ENCODE measurements at regions not wholly inside any gene's neighbourhood (a gene's known extent, or its start where the extent isn't known, plus 50 kb on each side); places are given as distances from the start of the nearest gene placed in this dataset.
A peak's percentile ranks its signal among the peaks of the same experiment; 100 is the strongest.

DNA sequence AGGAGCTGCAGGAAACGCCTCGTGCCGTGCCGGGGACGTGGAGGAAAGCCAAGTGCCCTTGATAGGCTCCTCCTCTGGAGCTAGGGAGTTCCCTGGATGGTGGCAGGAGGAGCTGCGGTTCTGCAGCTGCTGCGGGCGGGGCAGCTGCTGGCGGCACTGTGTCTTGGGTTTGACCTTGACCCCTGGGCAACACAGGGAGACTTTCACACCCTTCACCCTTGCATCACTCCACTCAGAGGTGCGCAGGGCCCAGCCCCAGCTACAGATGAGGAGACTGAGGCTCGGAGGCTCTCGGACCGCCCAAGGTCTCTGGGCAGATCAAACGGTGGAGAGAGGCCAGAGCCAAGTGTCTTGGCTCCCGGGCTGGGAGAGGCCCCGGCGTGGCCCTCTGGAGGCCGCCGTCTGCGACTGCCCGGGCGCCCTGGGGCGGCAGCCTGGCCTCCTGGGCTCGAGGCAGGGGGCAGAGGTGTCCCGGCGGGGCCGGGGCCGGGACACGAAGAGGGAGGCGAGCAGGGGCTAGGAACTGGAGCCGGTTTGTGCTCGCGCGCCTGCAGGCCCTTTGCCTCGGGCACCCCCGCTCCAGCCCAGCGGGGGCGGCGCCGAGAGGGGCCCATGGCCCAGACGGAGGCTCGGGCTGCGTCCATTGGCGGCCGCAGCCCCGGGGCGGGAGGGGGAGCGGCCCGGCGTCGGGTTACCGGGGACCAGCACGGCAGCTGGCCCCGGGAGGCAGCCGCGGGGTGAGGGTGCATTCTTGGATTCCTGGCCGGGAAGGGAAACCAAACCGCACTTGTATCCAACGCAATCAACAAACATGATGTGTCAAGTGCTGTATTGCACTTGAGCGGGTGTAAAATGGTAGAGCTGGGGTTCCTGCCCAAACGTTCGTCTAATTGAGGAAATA, 129.6 kb upstream of the SLC1A4 start:
- peak; percentile 10 for DNase-seq

DNA sequence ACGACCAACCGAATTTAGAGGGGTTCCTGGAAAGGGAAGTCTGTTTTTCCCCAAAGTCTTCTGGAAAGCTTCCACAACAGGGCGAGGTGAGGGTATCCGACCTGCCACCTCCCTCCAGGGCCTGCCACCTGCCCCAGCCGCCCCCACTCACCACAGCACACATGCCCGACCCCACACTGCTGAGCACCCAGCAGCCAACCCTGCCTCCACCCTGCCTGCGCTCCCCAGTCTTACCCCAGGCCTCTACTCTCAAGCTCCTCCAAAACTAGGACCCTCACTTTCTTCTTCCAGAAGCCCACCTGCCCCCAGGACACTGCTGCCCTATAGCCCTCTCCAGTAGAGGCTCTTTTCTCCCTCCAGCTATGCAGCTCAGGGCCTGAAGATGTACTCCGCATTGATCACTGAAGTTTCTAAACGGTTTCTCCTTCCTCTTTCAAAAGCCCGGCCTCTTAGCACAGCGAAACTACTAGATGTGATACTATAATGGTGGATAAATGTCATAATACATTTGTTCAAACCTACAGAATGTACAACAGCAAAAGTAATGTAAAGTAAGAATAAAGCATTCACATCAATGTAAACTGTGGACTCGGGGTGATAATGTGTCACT, 128.8 kb upstream of the SLC1A4 start:
- no peak for DNase-seq

DNA sequence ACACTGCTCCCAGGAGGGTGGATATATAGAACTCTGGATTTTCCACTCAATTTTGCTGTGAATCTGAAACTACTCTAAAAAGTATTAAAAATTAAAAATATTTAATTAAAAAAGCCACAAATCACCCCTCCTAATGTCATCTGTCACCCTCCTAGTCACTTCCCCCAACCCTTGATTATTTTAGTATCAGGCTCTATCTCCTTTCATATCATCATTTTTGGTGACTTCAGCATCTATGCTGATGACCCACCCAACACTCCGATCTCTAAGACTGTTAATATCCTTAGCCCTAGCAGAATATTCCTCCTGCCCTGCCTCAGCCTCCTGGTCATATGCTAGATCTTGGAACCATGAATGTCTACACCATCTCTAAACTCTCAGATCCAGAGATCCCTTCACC, 128.3 kb upstream of the SLC1A4 start:
- DNase-seq = no peak

- DNase-seq = no peak
Measured at GRCh38 chr2:64861452-64862397, 127.5 kb upstream of the SLC1A4 start.

GRCh38 chr2:64862623-64863022, 126.6 kb upstream of the SLC1A4 start:
- DNase-seq = no peak

DNA sequence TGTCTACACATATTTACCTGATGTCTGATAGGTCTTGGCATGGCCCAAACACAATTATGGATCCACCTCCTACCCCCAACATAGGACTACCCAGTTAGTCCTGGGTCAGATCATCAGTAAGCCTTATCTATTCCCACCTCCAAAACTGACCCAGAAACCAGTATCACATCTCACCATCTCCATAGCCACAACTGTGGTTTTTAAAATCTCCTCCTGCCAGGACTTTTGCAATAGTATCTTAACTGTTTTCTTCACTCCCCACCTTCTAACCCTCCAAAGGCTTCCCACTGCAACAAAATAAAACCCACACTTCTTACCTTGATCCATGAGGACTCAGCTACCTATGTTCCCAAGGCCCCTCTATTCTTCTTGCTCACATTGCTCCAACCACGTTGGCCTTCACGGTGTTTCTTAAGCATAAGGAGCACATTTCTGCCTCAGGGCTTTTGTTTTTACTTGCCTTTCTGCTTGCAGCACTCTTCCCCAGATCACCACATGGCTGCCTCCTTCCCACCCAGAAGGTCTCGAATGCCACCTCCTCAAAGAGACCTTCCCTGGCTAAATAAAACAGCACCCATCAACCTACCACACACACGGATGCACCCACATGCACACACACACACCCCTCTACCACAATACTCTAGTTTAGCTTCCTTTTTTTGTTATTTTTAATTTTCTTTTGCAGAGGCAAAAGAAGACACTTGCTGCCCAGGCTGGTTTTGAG, 125.9 kb upstream of the SLC1A4 start:
- no peak for DNase-seq

GRCh38 chr2:64865073-64865830, 123.9 kb upstream of the SLC1A4 start:
- DNase-seq = peak; percentile 42

GRCh38 chr2:64865831-64866345, 123.3 kb upstream of the SLC1A4 start:
- DNase-seq = no peak

DNA sequence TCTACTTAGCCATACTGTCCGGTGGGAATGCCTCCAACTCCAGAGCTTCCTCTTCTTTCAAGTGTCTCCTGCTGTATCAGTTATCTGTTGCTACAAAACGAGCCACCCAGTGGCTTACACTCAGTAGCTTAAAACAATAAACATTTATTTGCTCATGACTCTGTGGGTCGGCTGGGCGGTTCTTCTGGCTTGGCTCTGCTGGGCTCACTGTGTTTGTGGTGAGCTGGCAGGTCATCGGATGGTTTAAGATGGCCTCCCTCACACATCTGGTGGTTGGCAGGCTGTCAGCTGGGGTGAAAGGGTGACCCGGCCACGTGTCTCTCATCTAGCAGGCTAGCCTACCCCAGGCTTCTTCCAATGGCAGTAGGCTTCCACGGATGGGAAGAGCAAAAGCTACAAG, 122.4 kb upstream of the SLC1A4 start:
- no peak for DNase-seq

- no peak for DNase-seq
Measured at GRCh38 chr2:64867253-64867996, 121.8 kb upstream of the SLC1A4 start.

DNA sequence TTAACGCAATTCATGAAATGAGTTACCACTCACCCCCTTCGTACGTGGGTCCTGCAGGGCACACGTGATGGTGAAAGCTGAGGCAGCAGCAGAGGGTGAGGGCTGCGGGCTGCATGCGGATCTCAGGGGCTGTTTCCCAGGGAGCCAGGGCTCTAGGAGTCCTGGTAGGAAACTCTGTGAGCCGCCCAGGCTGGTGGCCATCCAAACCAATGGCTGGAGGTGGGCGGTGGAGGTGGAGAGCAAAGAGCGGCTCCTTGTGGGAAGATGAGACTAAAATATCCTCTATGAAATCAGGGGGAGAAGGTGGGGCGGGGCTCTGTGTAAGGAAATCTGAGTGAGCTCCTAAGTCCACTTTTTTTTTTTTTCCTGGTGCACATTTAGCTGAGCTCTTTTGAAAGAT, 120.1 kb upstream of the SLC1A4 start:
- DNase-seq = no peak

- DNase-seq = peak; percentile 11
Measured at GRCh38 chr2:64873472-64873924, 115.7 kb upstream of the SLC1A4 start.

DNA sequence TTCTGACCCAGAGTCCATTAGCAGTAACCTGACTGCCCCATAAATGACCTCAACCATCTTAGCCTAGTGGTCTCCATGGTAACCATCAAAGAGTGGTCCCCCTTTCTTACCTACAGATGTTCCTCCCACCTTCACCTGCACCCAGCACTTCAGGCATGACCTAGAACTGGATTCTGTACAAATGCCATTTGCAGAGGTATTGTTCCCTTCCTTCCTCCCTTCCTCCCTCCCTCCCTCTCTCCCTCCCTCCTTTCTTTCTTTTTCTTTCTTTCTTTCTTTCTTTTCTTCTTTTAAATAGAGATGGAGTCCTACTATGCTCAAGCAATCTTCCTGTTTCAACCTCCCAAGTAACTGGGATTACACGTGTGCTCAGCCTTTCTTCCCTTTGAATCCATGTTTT, 114.6 kb upstream of the SLC1A4 start:
- no peak for DNase-seq

DNA sequence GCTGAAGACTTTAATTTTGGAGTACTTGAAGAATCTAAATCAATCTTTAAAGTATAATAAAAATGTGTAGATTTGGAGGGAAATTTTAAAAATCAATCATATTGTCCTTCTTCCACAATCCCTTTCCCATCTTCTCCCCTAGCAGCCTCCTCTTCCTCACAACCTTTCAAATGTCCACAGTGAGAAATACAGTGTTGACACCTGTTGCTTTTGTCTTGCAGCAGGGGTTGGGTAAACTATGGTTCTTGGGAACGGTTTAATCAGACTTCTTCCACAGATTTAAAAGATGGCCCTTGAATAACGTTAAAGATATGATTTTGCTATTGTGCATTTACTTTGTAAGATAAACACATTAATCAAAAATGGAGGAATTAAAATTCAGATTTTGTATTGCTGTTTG, 113.8 kb upstream of the SLC1A4 start:
- no peak for DNase-seq

DNA sequence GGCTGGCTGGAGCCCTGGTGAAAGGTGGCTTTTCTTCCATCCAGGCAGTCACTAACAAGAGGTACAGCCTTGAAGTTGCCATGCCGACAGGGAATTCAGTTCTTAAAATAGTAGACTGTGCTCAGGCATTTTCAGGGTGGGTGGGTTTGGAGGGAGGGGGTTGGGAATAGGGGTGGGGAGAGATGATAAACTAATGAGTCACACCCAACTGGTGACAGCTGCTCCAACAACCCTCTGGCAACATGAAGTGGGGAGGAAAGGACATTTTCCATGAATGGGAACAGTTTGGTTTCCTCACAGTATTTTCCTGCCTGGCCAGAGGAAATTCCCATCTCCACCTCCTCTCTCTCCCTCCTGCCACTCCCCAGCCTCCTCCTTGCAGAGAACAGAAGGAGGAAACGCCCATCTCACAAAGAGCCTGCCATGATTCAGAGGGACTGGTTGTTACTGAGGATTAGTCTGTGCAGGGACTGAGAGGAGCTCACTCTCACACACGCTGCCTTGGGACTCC, 113.0 kb upstream of the SLC1A4 start:
- DNase-seq = no peak

DNA sequence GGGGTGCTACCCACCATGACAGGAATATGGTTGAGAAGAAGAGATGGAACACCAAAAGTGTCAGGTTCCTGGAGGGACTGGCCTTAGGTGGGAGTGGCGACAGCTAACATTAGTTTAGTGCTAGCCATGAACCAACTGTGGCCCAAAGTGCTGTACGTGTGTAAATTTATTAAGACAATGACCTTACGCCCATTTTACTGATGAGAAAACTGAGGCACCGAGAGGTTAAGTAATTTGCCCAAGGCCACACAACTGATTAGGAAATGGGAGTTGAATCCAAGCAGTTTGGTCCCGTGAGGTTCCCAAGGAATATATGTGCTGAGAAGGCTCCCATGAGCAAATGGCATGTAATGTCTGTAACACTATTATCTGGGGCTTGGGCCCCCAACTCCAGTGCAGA, 109.5 kb upstream of the SLC1A4 start:
- no peak for DNase-seq

GRCh38 chr2:64880193-64880951, 108.8 kb upstream of the SLC1A4 start:
- no peak for DNase-seq

- no peak for DNase-seq
Measured at GRCh38 chr2:64881037-64881492, 108.1 kb upstream of the SLC1A4 start.

GRCh38 chr2:64887565-64887964, 101.6 kb upstream of the SLC1A4 start:
- no peak for DNase-seq

Data from NCI-H1092 treated with DMSO at 0.1 percent for 48 hours (cell line).